ENCODE measurements at regions not wholly inside any gene's neighbourhood (a gene's known extent, or its start where the extent isn't known, plus 50 kb on each side); places are given as distances from the start of the nearest gene placed in this dataset.
"Not testable (repeated sequence)": the region's sequence is repeated elsewhere in the genome, so short reads cannot be mapped to it uniquely, and the experiment has no call there.

GRCh38 chr3:198173080-198173479 lies 213.1 kb downstream of the LMLN start:
- not testable (repeated sequence) for TF ChIP-seq CTCF, POLR2A (IDR thresholded peaks at IDR 0.05)

Measured in body of pancreas (tissue), 4 donors.